GM20000 (cell line): ENCODE measurements at regions not wholly inside any gene's neighbourhood (a gene's known extent, or its start where the extent isn't known, plus 50 kb on each side); places are given as distances from the start of the nearest gene placed in this dataset.

Source experiments
- DNase-seq: peaks from one replicate; pipeline ENCODE4 v3.0.0; 2012; ENCODE audit warnings: low spot score
- TF ChIP-seq, protein P1 (sequence below): IDR thresholded peaks from 2 replicates; pipeline ENCODE4 v1.5.1; 2012; ENCODE audit warnings: mild to moderate bottlenecking, control low read depth; ENCODE audit errors: extremely low read depth, missing control alignments

DNA sequence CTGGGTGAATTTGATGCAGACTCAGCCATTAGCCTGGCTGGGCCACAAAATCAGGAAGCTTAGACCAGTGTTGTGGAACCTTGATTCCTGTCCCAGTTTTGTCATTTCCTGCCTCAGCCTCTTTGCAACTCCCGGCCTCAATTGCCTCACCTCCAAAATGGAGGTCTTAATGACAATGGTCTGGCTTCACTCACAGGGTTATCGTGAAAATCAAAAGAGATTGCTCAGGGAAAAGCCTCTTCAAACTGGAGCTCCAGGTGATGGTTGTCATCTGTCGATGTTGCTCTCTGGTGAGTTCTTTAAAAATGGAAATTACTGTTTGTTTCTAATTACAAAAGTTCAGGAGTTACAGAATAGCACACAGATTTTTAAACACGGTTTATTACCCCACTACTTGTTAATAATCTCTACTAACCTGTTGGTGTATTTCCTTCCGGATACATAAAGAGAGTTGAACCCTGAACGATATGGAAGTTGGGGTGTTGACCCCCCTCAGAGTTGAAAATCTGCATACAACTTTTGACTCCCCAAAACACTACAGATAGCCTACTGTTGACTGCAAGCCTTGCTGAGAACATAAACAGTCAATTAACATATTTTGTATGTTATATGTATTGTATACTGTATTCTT lies 109.9 kb upstream of the CPEB4 start:
- TF ChIP-seq, protein P1, sequence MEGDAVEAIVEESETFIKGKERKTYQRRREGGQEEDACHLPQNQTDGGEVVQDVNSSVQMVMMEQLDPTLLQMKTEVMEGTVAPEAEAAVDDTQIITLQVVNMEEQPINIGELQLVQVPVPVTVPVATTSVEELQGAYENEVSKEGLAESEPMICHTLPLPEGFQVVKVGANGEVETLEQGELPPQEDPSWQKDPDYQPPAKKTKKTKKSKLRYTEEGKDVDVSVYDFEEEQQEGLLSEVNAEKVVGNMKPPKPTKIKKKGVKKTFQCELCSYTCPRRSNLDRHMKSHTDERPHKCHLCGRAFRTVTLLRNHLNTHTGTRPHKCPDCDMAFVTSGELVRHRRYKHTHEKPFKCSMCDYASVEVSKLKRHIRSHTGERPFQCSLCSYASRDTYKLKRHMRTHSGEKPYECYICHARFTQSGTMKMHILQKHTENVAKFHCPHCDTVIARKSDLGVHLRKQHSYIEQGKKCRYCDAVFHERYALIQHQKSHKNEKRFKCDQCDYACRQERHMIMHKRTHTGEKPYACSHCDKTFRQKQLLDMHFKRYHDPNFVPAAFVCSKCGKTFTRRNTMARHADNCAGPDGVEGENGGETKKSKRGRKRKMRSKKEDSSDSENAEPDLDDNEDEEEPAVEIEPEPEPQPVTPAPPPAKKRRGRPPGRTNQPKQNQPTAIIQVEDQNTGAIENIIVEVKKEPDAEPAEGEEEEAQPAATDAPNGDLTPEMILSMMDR: no peak
- no peak for DNase-seq

DNA sequence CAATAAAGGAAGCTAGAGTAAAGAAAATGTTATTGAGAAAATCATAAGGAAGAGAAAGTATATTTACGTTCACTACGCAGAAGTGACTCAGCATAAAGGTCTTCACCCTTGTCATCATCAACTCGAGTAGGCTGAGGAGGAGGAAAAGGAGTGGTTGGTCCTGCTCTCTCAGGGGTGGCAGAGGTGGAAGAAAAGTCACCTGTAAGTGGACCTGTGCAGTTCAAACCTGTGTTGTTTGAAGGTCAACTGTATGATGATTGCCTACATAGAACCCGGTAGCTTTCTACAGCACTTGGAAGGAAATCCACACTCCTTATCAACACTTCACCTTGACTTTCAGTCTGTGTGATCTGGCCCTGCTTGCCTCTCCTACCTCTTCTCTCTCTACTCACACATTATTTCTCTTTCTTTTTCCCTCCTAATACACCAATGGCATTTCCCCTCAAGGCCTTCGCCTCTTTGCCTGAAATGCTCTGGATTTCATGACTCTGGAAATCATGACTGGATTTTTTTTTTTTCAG lies 109.3 kb upstream of the CPEB4 start:
- DNase-seq: no peak
- TF ChIP-seq, protein P1: no peak

DNA sequence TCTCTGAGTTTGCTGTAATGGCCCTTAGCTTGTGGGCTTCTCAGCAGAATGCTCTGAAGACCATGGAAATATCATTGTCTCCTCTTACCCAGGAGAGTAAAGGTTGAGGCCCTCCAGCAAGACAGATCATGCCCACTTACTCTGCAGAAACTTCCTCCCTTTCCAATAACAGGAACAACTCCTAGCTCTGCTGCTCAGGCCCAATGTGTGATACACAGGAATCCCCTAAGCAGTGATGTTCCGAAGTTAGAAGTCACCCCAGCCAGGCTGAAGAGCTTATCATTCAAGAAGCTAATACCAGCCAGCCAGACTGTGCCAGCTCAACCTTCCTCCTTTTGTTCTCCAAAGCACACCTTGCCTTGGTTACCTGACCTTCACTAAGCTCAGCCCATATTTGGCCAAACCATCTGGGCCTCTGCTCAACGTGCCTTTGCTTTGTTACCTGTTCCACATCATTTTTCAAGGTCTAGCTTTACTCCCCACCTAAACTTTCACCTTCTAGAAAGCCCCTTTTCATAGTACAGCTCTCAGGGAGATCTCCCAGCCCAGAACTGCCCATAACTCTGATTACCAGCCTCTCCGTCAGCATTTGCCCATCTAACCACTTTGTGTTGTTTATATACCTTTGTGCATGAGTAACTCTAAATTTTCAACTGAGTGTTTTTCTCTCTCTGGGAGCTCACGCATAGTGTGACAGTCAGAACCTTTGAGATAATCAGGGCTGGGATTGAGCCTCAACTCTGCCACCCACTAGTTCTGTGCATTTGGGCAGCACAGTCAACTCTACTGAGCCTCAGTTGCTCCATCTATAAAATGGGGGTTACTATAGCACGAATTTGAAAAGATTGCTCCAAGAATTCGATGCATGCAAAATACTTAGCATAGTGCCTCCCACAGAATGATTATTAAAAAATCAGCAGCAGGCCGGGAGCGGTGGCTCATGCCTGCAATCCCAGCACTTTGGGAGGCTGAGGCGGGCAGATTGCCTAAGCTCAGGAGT lies 107.6 kb upstream of the CPEB4 start:
- no peak for DNase-seq
- TF ChIP-seq, protein P1: no peak

DNA sequence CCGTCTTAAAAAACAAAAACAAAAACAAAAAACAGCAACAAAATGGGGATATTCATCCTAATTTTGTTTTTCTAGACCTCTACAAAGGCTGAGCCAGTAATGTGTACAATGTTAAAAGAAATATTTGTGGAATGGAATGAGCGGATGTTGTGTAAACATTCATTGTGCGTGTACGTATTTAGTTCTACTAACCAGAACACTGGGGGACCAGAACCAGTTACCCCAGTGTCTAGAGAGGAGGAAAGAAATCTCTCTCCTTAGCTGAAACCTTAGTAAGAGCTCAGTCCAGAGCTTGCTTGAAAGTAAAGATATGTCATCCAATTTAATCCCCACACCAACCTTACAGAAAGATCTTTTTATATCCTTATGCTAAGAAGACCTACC lies 106.7 kb upstream of the CPEB4 start:
- TF ChIP-seq, protein P1: no peak

DNA sequence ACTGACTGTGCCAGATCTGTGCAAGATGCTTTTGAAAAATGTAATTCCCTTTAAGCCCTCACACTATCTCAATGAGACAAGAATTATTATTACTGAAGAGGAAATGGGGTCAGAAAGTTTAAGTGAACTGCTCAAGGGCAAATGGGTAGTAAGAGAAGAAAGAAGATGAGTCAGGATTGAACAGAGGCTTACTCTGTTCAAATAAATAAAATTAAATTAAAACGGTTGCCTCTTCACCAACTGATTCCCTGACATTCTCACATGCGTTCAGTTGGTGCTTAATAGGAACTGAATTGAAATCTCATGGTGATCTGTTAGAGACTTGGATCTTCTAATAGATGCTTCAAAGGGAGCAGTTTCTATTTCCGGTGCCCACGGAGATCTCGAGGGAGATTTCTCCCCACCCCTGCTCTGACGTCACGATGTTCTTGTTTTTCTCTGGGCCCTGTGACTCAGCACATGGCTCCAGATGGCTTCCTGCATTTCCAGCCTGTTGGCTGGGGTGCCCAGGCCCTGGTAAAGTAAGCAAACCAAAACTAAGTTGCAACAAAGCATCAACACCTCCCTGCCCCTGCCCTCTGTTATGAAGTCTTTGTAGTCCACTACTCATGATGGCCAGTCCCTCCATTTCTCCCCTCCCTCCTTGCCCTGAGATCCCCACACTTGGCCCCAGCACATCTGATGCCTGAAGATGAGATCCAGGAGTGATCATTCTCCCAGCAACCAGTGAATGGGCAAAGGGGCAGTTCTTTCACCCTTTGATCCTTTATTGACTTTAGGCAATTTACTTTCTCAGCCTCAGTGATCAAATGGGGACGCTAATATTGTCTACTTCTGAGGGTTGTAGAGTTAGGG lies 106.1 kb upstream of the CPEB4 start:
- DNase-seq: peak; percentile 25
- TF ChIP-seq, protein P1: no peak

More for the DNA sequence above, 106.7 kb upstream of the CPEB4 start:
- no peak for DNase-seq

DNA sequence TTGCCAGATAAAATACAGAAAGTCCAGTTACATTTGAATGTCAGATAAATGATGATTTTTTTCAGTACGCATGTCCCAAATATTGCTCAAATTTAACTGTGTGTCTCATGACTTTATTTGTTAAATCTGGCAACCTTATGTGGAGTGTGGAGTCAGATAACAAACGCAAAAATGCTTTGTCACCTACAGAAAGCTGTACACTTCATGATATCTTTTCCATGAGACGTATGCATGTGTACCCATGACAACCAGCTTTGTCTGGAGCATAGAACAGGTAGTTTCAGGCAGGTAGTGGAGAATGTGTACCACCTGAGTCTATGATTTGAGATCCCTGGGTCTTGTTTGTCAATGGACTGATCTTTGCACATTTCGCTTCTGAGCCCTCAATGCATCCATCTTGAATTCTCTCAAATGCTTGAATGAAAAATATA lies 105.5 kb upstream of the CPEB4 start:
- TF ChIP-seq, protein P1: no peak
- DNase-seq: no peak
